Naive thymus-derived CD4-positive, alpha-beta T cell (primary cell): ENCODE measurements at regions not wholly inside any gene's neighbourhood (a gene's known extent, or its start where the extent isn't known, plus 50 kb on each side); places are given as distances from the start of the nearest gene placed in this dataset.

Experiments
- ATAC-seq: fragments of 150-1000 bp; cut with Tn5 transposase; 2 replicates; pipeline ENCODE4 v1.10.0; 2021; ENCODE audit warnings: mild to moderate bottlenecking, moderate library complexity
- CTCF ChIA-PET: fragments of 350-600 bp; sonication (Branson Sonifier 250); formaldehyde crosslinking; loops from one replicate; lab custom pipeline; 2021; ENCODE audit warnings: antibody characterized with exemption; lab: Charles Lee
- POLR2A ChIA-PET: fragments of 350-600 bp; sonication (Branson Sonifier 250); formaldehyde crosslinking; loops from one replicate; lab custom pipeline; 2021; ENCODE audit warnings: antibody characterized with exemption, inconsistent platforms; lab: Charles Lee
- DNase-seq, 9 donors: peaks; one replicate each; pipeline versions ENCODE4 v3.0.0 to v3.0.0-alpha.2; 2020 to 2022; ENCODE audit warnings: mixed read lengths in 1 of 9
- H3K27ac ChIP-seq: one replicate; pipeline ENCODE4 v1.7.0; 2013; ENCODE audit warnings: mild to moderate bottlenecking, low read depth, low read length, moderate library complexity
- H3K27me3 ChIP-seq, 2 donors: one replicate each; pipeline ENCODE4 v1.7.0; 2013; ENCODE audit warnings: low read length in 2 of 2, mild to moderate bottlenecking in 2 of 2, moderate library complexity in 2 of 2; ENCODE audit not compliant: control insufficient read depth in 2 of 2, insufficient read depth in 2 of 2
- H3K36me3 ChIP-seq, 3 experiments: 1 replicate in 2 of 3; 2 replicates in 1 of 3; pipeline ENCODE4 v1.7.0; 2013; ENCODE audit warnings: low read length in 3 of 3, mild to moderate bottlenecking in 3 of 3, moderate library complexity in 1 of 3; ENCODE audit not compliant: insufficient read depth in 3 of 3, control insufficient read depth in 2 of 3
- H3K4me1 ChIP-seq, 2 donors: one replicate each; pipeline ENCODE4 v1.7.0; 2013; ENCODE audit warnings: low read length in 2 of 2, mild to moderate bottlenecking in 2 of 2, moderate library complexity in 1 of 2; ENCODE audit not compliant: control insufficient read depth in 2 of 2, insufficient read depth in 2 of 2
- H3K4me3 ChIP-seq: 2 replicates; pipeline ENCODE4 v1.7.0; 2013; ENCODE audit warnings: mild to moderate bottlenecking, low read length
- H3K9me3 ChIP-seq, 3 experiments: 1 replicate in 2 of 3; 2 replicates in 1 of 3; pipeline ENCODE4 v1.7.0; 2013; ENCODE audit warnings: low read length in 3 of 3; ENCODE audit not compliant: control insufficient read depth in 2 of 3
- H3K27ac Mint-ChIP-seq, 9 donors: one replicate each; pipeline ENCODE4 v1.8.0; 2020 to 2022; ENCODE audit warnings: mixed read lengths in 9 of 9, mild to moderate bottlenecking in 8 of 9, moderate library complexity in 5 of 9, inconsistent platforms in 2 of 9
- H3K27me3 Mint-ChIP-seq, 5 donors: one replicate each; pipeline ENCODE4 v1.8.0; 2021 to 2022; ENCODE audit warnings: mixed read lengths in 5 of 5, mild to moderate bottlenecking in 1 of 5
- H3K36me3 Mint-ChIP-seq, 5 donors: one replicate each; pipeline ENCODE4 v1.8.0; 2020 to 2022; ENCODE audit warnings: mixed read lengths in 5 of 5, mild to moderate bottlenecking in 3 of 5, inconsistent platforms in 1 of 5
- H3K4me1 Mint-ChIP-seq, 7 donors: one replicate each; pipeline ENCODE4 v1.8.0; 2020 to 2022; ENCODE audit warnings: mixed read lengths in 7 of 7, mild to moderate bottlenecking in 3 of 7, inconsistent platforms in 1 of 7
- H3K4me3 Mint-ChIP-seq, 10 donors: one replicate each; pipeline ENCODE4 v1.8.0; 2020 to 2022; ENCODE audit warnings: mild to moderate bottlenecking in 10 of 10, mixed read lengths in 10 of 10, moderate library complexity in 6 of 10, inconsistent platforms in 2 of 10
- H3K9me3 Mint-ChIP-seq, 11 donors: one replicate each; pipeline ENCODE4 v1.8.0; 2020 to 2022; ENCODE audit warnings: mixed read lengths in 11 of 11, mild to moderate bottlenecking in 4 of 11, inconsistent platforms in 1 of 11, moderate library complexity in 1 of 11
- intact Hi-C, 2 donors: fragments of 100-400 bp; cut with micrococcal nuclease; formaldehyde crosslinking; loops; one replicate each; pipeline ENCODE4 v1.15.1; 2023

DNA sequence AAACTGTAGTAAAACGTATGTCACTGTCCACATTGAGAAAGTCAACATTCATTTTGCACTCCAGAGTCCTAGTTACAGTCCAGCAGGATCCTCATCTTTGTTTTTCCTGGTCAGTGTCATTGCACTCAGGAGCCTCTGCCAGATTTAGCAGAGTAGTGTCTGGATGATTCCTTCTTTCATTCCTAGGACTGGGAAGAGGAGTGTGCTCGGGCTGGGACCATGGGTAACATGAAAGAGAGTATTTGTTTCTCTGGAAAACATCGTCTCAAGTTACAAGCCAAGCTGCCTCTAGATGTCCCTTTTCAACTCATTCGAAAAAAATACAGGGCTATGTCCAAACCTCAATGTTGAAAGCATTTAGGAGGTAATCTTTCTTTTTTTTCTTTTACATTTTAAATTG is 69.9 kb upstream of the TNIP3 start:
- Mint-ChIP-seq H3K36me3 (no peaks in the 10 kb centered on the region), H3K27me3 (peaks cover 0 to 2% (median 0%) of the 10 kb centered on the region in 5 donors), H3K27ac (no peak overlapping the region), H3K4me3 (no peak overlapping the region), H3K9me3 (peaks cover 0 to 4% (median 0%) of the 10 kb centered on the region in 11 donors), H3K4me1 (peaks cover 0 to 17% (median 10%) of the 10 kb centered on the region in 7 donors)
- intact Hi-C loops: no loop called here
- Histone ChIP-seq H3K27me3 (no peaks in the 10 kb centered on the region), H3K9me3 (no peaks in the 10 kb centered on the region), H3K27ac (no peak overlapping the region), H3K4me3 (no peak overlapping the region), H3K4me1 (no peaks in the 10 kb centered on the region), H3K36me3 (no peaks in the 10 kb centered on the region)
- no peak for DNase-seq
- ChIA-PET POLR2A (no interaction called here), CTCF (no interaction called here)
- no peak for ATAC-seq

DNA sequence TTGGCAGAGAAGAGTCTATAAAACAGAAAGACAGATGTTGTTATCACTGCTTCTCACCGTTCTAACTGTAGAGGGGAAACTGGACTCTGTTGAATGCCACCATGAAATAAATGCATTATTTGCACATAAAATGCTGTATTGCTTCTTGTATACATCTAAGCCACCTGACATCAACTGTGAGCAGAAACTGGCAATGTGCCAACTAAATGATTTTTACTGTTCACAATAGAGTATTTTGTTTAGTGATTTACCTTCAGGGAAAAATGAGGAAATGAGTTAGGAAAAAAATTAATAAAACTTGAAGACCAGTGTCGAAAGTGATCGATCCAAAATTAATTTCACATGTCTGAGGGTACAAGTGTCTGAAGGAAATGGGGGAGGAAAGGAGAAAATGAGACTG is 65.9 kb upstream of the TNIP3 start:
- intact Hi-C loops: no loop called here
- Mint-ChIP-seq H3K36me3 (peaks cover 0 to 2% (median 0%) of the 10 kb centered on the region in 5 donors), H3K9me3 (no peaks in the 10 kb centered on the region), H3K27me3 (peaks cover 0 to 2% (median 0%) of the 10 kb centered on the region in 5 donors), H3K4me3 (no peak overlapping the region), H3K27ac (peak overlapping the region in 1 of 9 donors; percentile 57), H3K4me1 (peaks cover 10 to 41% (median 28%) of the 10 kb centered on the region in 7 donors)
- Histone ChIP-seq H3K4me3 (no peak overlapping the region), H3K27ac (no peak overlapping the region), H3K4me1 (peaks cover 0 to 11% of the 10 kb centered on the region in 2 donors), H3K27me3 (no peaks in the 10 kb centered on the region), H3K36me3 (no peaks in the 10 kb centered on the region), H3K9me3 (no peaks in the 10 kb centered on the region)
- CTCF ChIA-PET: no interaction called here
- POLR2A ChIA-PET: no interaction called here
- ATAC-seq: no peak
- no peak for DNase-seq

DNA sequence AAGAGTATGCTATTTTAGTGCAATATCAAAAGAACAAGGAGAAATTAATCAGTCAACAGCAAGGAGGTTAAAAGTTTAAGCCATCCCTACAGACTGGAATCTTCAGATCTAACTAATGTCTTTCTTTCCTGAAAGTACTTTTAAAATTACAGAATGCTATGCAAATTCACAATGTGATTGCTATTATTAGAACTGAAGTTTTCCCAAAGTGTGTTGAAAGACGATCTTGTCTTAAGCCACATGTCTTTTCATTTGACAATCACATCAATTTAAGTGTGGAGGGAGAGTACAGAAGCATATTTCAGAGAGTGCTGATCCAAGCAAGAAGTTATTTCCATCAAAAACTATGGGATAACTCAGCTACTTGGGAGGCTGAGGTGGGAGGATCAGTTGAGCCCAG is 64.7 kb upstream of the TNIP3 start:
- no peaks in the 10 kb centered on the region for H3K9me3 Mint-ChIP-seq
- H3K36me3 Mint-ChIP-seq: peaks cover 0 to 2% (median 0%) of the 10 kb centered on the region in 5 donors
- POLR2A ChIA-PET: interaction anchor here (1.7 kb wide), 1 partner anchor 30 kb away, joined by 5 read pairs; no protein-coding TSS in a partner anchor
- Histone ChIP-seq H3K4me1 (peaks cover 0 to 11% of the 10 kb centered on the region in 2 donors), H3K9me3 (no peaks in the 10 kb centered on the region), H3K36me3 (no peaks in the 10 kb centered on the region), H3K27ac (no peak overlapping the region), H3K4me3 (no peak overlapping the region), H3K27me3 (no peaks in the 10 kb centered on the region)
- H3K4me3 Mint-ChIP-seq: no peak overlapping the region
- DNase-seq (no peak), ATAC-seq (no peak)
- no peak overlapping the region for H3K27ac Mint-ChIP-seq
- intact Hi-C loops: no loop called here
- peaks cover 0 to 2% (median 0%) of the 10 kb centered on the region in 5 donors for H3K27me3 Mint-ChIP-seq
- peaks cover 10 to 44% (median 28%) of the 10 kb centered on the region in 7 donors for H3K4me1 Mint-ChIP-seq
- CTCF ChIA-PET: interaction anchor here (1.3 to 2.7 kb wide), 5 partner anchors 9 to 36 kb away, joined by 3 to 8 read pairs (median 3); no protein-coding TSS in a partner anchor

DNA sequence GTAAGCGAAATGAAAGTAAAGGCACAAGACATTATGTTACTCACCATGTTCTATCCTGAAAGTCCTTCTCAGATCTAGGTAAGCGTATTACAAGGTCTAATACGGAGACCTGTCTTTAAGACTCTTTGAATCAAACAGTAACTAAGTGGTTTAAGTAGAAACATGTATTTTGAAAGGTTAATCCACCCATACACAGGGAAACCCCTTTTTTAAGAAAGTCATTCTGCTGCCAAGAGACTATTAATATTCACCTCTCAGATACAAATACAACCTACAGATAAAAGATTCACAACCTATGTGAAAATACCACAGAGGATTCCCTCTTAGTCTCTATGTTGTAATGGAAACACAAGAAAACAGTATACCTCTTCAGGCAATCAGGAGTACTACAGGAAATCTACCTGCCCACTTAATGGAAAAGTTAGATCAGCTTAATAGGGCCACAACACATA is 63.2 kb upstream of the TNIP3 start:
- Mint-ChIP-seq H3K27ac (peak overlapping the region; percentile 9 to 91 (median 77)), H3K4me1 (peaks cover 12 to 50% (median 30%) of the 10 kb centered on the region in 7 donors), H3K36me3 (peaks cover 0 to 2% (median 0%) of the 10 kb centered on the region in 5 donors), H3K27me3 (no peaks in the 10 kb centered on the region), H3K9me3 (no peaks in the 10 kb centered on the region), H3K4me3 (peak overlapping the region in 9 of 10 donors; percentile 52 to 83 (median 69))
- intact Hi-C loops: loop anchor here (1.0 to 2.0 kb wide), 6 partner anchors 8 to 37 kb away; no protein-coding TSS in a partner anchor
- DNase-seq: peak in 3 of 9 donors; percentile 26 to 40 (median 28)
- H3K36me3 ChIP-seq: no peaks in the 10 kb centered on the region
- CTCF ChIA-PET: interaction anchor here (0.9 to 2.7 kb wide), 5 partner anchors 8 to 35 kb away, joined by 3 to 8 read pairs (median 3); no protein-coding TSS in a partner anchor
- H3K27me3 ChIP-seq: no peaks in the 10 kb centered on the region
- peak overlapping the region; percentile 62 for H3K27ac ChIP-seq
- H3K4me3 ChIP-seq: peak overlapping the region; percentile 34
- H3K9me3 ChIP-seq: no peaks in the 10 kb centered on the region
- POLR2A ChIA-PET: no interaction called here
- H3K4me1 ChIP-seq: peaks cover 7 to 11% of the 10 kb centered on the region in 2 donors
- ATAC-seq: peak; percentile 76

DNA sequence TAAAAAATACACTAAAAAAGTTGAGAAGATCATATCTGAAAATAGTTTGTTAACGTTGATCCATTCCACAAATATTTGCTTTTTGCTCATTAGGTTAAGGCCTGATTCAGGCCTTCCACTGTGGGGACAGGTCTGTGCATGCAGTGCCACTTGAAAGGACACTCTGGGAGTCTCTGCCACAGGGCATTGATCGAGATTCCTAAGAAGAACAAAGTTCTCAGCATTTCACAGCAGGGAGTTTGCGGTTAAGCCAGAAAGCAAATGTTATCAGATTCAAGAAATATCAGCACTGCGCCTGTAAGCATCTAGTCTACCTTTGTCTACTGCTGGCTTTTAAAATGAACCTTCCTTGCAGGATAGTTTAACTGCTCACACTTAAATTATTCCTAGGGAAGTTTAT is 62.2 kb upstream of the TNIP3 start:
- Histone ChIP-seq H3K36me3 (no peaks in the 10 kb centered on the region), H3K4me3 (peak overlapping the region; percentile 32), H3K4me1 (peaks cover 13 to 17% of the 10 kb centered on the region in 2 donors), H3K9me3 (no peaks in the 10 kb centered on the region), H3K27me3 (no peaks in the 10 kb centered on the region), H3K27ac (peak overlapping the region; percentile 62)
- Mint-ChIP-seq H3K4me1 (peaks cover 19 to 60% (median 36%) of the 10 kb centered on the region in 7 donors), H3K27ac (peak overlapping the region in 7 of 9 donors; percentile 67 to 91 (median 78)), H3K9me3 (no peaks in the 10 kb centered on the region), H3K36me3 (peaks cover 0 to 2% (median 0%) of the 10 kb centered on the region in 5 donors), H3K4me3 (peak overlapping the region in 8 of 10 donors; percentile 10 to 83 (median 60)), H3K27me3 (no peaks in the 10 kb centered on the region)
- DNase-seq (no peak), ATAC-seq (no peak)
- ChIA-PET CTCF (no interaction called here), POLR2A (no interaction called here)
- intact Hi-C loops: loop anchor here (2.0 kb wide), 3 partner anchors 26 to 36 kb away; no protein-coding TSS in a partner anchor

DNA sequence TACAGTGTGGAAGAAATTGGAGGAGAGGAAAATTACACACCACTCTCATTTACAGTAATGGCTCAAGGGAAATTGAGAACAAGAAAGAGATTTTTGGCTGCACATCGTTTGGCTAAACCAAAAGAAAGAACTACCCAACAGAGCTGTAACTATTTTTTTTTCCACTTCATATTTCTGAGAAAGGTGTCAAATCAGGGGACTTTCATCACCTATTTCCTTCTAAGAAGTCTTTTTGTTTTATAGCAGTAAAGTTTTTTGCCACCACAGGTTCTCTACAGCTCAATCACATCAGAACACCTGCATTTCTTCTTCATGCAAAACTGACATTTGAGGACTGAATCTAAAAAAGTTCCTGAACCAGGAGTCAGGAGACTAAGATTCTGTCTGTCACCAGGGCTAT is 57.5 kb upstream of the TNIP3 start:
- ATAC-seq: peak; percentile 32
- Mint-ChIP-seq H3K27me3 (peaks cover 0 to 5% (median 0%) of the 10 kb centered on the region in 5 donors), H3K4me3 (peak overlapping the region in 9 of 10 donors; percentile 6 to 55 (median 42)), H3K9me3 (peaks cover 0 to 2% (median 0%) of the 10 kb centered on the region in 11 donors), H3K4me1 (peaks cover 24 to 65% (median 41%) of the 10 kb centered on the region in 7 donors), H3K27ac (peak overlapping the region; percentile 18 to 85 (median 70)), H3K36me3 (peaks cover 0 to 4% (median 0%) of the 10 kb centered on the region in 5 donors)
- intact Hi-C loops: no loop called here
- ChIA-PET POLR2A (interaction anchor here (0.9 to 1.7 kb wide), 2 partner anchors 29 to 99 kb away, joined by 4 read pairs; no protein-coding TSS in a partner anchor), CTCF (interaction anchor here (0.8 to 1.6 kb wide), 2 partner anchors 29 to 30 kb away, joined by 3 to 6 read pairs; no protein-coding TSS in a partner anchor)
- DNase-seq: peak in 1 of 9 donors; percentile 14
- no peaks in the 10 kb centered on the region for H3K9me3 ChIP-seq
- H3K27ac ChIP-seq: peak overlapping the region; percentile 55
- no peaks in the 10 kb centered on the region for H3K36me3 ChIP-seq
- peak overlapping the region; percentile 8 for H3K4me3 ChIP-seq
- no peaks in the 10 kb centered on the region for H3K27me3 ChIP-seq
- H3K4me1 ChIP-seq: peaks cover 20 to 41% of the 10 kb centered on the region in 2 donors
